ENCODE measurements at regions not wholly inside any gene's neighbourhood (a gene's known extent, or its start where the extent isn't known, plus 50 kb on each side); places are given as distances from the start of the nearest gene placed in this dataset.

GRCh38 chr18:56545464-56545863 is 92.9 kb downstream of the TXNL1 start:
- no peak for DNase-seq (ENCODE audit: extremely low spot score)
- Histone ChIP-seq H3K27ac (ENCODE audit: low read depth) (no peak overlapping the region), H3K4me1 (ENCODE audit: insufficient read depth) (no peaks in the 10 kb centered on the region), H3K4me3 (ENCODE audit: low read depth, low read length) (no peak overlapping the region), H3K36me3 (ENCODE audit: insufficient read depth) (no peaks in the 10 kb centered on the region)
- WGBS = 90% methylated on average over 1 of the region's 1 CpG

GRCh38 chr18:56542476-56542875 is 95.9 kb downstream of the TXNL1 start:
- Histone ChIP-seq H3K36me3 (ENCODE audit: insufficient read depth) (no peaks in the 10 kb centered on the region), H3K4me3 (ENCODE audit: low read depth, low read length) (no peak overlapping the region), H3K27ac (ENCODE audit: low read depth) (no peak overlapping the region), H3K4me1 (ENCODE audit: insufficient read depth) (no peaks in the 10 kb centered on the region)
- WGBS = 79% methylated on average over 2 of the region's 2 CpGs
- no peak for DNase-seq (ENCODE audit: extremely low spot score)

- no peak for DNase-seq (ENCODE audit: extremely low spot score)
- Histone ChIP-seq H3K4me1 (ENCODE audit: insufficient read depth) (no peaks in the 10 kb centered on the region), H3K27ac (ENCODE audit: low read depth) (no peak overlapping the region), H3K4me3 (ENCODE audit: low read depth, low read length) (no peak overlapping the region), H3K36me3 (ENCODE audit: insufficient read depth) (no peaks in the 10 kb centered on the region)
- 45% methylated on average over 2 of the region's 2 CpGs for WGBS
Measured at GRCh38 chr18:56541793-56542192, 96.6 kb downstream of the TXNL1 start.

GRCh38 chr18:56541340-56541739 is 97.1 kb downstream of the TXNL1 start:
- H3K4me1 ChIP-seq (ENCODE audit: insufficient read depth) = no peaks in the 10 kb centered on the region
- no peak overlapping the region for H3K27ac ChIP-seq (ENCODE audit: low read depth)
- no peak for DNase-seq (ENCODE audit: extremely low spot score)
- no peaks in the 10 kb centered on the region for H3K36me3 ChIP-seq (ENCODE audit: insufficient read depth)
- no peak overlapping the region for H3K4me3 ChIP-seq (ENCODE audit: low read depth, low read length)
- WGBS = 83% methylated on average over 2 of the region's 2 CpGs

- H3K4me3 ChIP-seq (ENCODE audit: low read depth, low read length) = no peak overlapping the region
- DNase-seq (ENCODE audit: extremely low spot score) = no peak
- H3K36me3 ChIP-seq (ENCODE audit: insufficient read depth) = no peaks in the 10 kb centered on the region
- no peaks in the 10 kb centered on the region for H3K4me1 ChIP-seq (ENCODE audit: insufficient read depth)
- H3K27ac ChIP-seq (ENCODE audit: low read depth) = no peak overlapping the region
- 90% methylated on average over 2 of the region's 2 CpGs for WGBS
Measured at GRCh38 chr18:56538746-56539145, 99.6 kb downstream of the TXNL1 start.

- WGBS = 52% methylated on average over 3 of the region's 3 CpGs
- no peak for DNase-seq (ENCODE audit: extremely low spot score)
- Histone ChIP-seq H3K27ac (ENCODE audit: low read depth) (no peak overlapping the region), H3K36me3 (ENCODE audit: insufficient read depth) (no peaks in the 10 kb centered on the region), H3K4me1 (ENCODE audit: insufficient read depth) (no peaks in the 10 kb centered on the region), H3K4me3 (ENCODE audit: low read depth, low read length) (no peak overlapping the region)
Measured at GRCh38 chr18:56532176-56532840, 106.1 kb downstream of the TXNL1 start.

- Histone ChIP-seq H3K4me3 (ENCODE audit: low read depth, low read length) (no peak overlapping the region), H3K36me3 (ENCODE audit: insufficient read depth) (no peaks in the 10 kb centered on the region), H3K27ac (ENCODE audit: low read depth) (no peak overlapping the region), H3K4me1 (ENCODE audit: insufficient read depth) (no peaks in the 10 kb centered on the region)
- no peak for DNase-seq (ENCODE audit: extremely low spot score)
- 73% methylated on average over 3 of the region's 3 CpGs for WGBS
Measured at GRCh38 chr18:56522816-56523215, 115.6 kb downstream of the TXNL1 start.

- Histone ChIP-seq H3K4me3 (ENCODE audit: low read depth, low read length) (no peak overlapping the region), H3K27ac (ENCODE audit: low read depth) (no peak overlapping the region), H3K4me1 (ENCODE audit: insufficient read depth) (no peaks in the 10 kb centered on the region), H3K36me3 (ENCODE audit: insufficient read depth) (no peaks in the 10 kb centered on the region)
- no peak for DNase-seq (ENCODE audit: extremely low spot score)
- 77% methylated on average over 3 of the region's 3 CpGs for WGBS
Measured at GRCh38 chr18:56521263-56521662, 117.1 kb downstream of the TXNL1 start.

GRCh38 chr18:56517761-56518160 is 120.6 kb downstream of the TXNL1 start:
- Histone ChIP-seq H3K4me1 (ENCODE audit: insufficient read depth) (no peaks in the 10 kb centered on the region), H3K4me3 (ENCODE audit: low read depth, low read length) (no peak overlapping the region), H3K27ac (ENCODE audit: low read depth) (no peak overlapping the region), H3K36me3 (ENCODE audit: insufficient read depth) (no peaks in the 10 kb centered on the region)
- no peak for DNase-seq (ENCODE audit: extremely low spot score)
- WGBS = 98% methylated on average over 9 of the region's 9 CpGs

- WGBS = 77% methylated on average over 4 of the region's 4 CpGs
- no peaks in the 10 kb centered on the region for H3K36me3 ChIP-seq (ENCODE audit: insufficient read depth)
- no peaks in the 10 kb centered on the region for H3K4me1 ChIP-seq (ENCODE audit: insufficient read depth)
- no peak overlapping the region for H3K4me3 ChIP-seq (ENCODE audit: low read depth, low read length)
- no peak overlapping the region for H3K27ac ChIP-seq (ENCODE audit: low read depth)
- DNase-seq (ENCODE audit: extremely low spot score) = no peak
Measured at GRCh38 chr18:56517196-56517595, 121.2 kb downstream of the TXNL1 start.

- H3K27ac ChIP-seq (ENCODE audit: low read depth) = no peak overlapping the region
- no peak overlapping the region for H3K4me3 ChIP-seq (ENCODE audit: low read depth, low read length)
- DNase-seq (ENCODE audit: extremely low spot score) = no peak
- no peaks in the 10 kb centered on the region for H3K4me1 ChIP-seq (ENCODE audit: insufficient read depth)
- H3K36me3 ChIP-seq (ENCODE audit: insufficient read depth) = no peaks in the 10 kb centered on the region
- 61% methylated on average over 4 of the region's 4 CpGs for WGBS
Measured at GRCh38 chr18:56516789-56517188, 121.6 kb downstream of the TXNL1 start.

GRCh38 chr18:56515522-56515921 is 122.9 kb downstream of the TXNL1 start:
- H3K4me3 ChIP-seq (ENCODE audit: low read depth, low read length) = no peak overlapping the region
- H3K27ac ChIP-seq (ENCODE audit: low read depth) = no peak overlapping the region
- no peaks in the 10 kb centered on the region for H3K36me3 ChIP-seq (ENCODE audit: insufficient read depth)
- WGBS = 80% methylated on average over 3 of the region's 3 CpGs
- H3K4me1 ChIP-seq (ENCODE audit: insufficient read depth) = no peaks in the 10 kb centered on the region
- no peak for DNase-seq (ENCODE audit: extremely low spot score)

GRCh38 chr18:56511996-56512395 is 126.4 kb downstream of the TXNL1 start:
- H3K4me1 ChIP-seq (ENCODE audit: insufficient read depth) = no peaks in the 10 kb centered on the region
- H3K36me3 ChIP-seq (ENCODE audit: insufficient read depth) = no peaks in the 10 kb centered on the region
- no peak overlapping the region for H3K4me3 ChIP-seq (ENCODE audit: low read depth, low read length)
- DNase-seq (ENCODE audit: extremely low spot score) = no peak
- 83% methylated on average over 1 of the region's 1 CpG for WGBS
- no peak overlapping the region for H3K27ac ChIP-seq (ENCODE audit: low read depth)

GRCh38 chr18:56510108-56510507 is 128.3 kb downstream of the TXNL1 start:
- DNase-seq (ENCODE audit: extremely low spot score) = no peak
- Histone ChIP-seq H3K36me3 (ENCODE audit: insufficient read depth) (no peaks in the 10 kb centered on the region), H3K27ac (ENCODE audit: low read depth) (no peak overlapping the region), H3K4me1 (ENCODE audit: insufficient read depth) (no peaks in the 10 kb centered on the region), H3K4me3 (ENCODE audit: low read depth, low read length) (no peak overlapping the region)

GRCh38 chr18:56509656-56510055 is 128.7 kb downstream of the TXNL1 start:
- Histone ChIP-seq H3K4me3 (ENCODE audit: low read depth, low read length) (no peak overlapping the region), H3K4me1 (ENCODE audit: insufficient read depth) (no peaks in the 10 kb centered on the region), H3K27ac (ENCODE audit: low read depth) (no peak overlapping the region), H3K36me3 (ENCODE audit: insufficient read depth) (no peaks in the 10 kb centered on the region)
- WGBS = 93% methylated on average over 3 of the region's 3 CpGs
- no peak for DNase-seq (ENCODE audit: extremely low spot score)

All from urinary bladder (tissue), 3 donors.